Breast epithelium (tissue), 3 donors: ENCODE measurements at regions not wholly inside any gene's neighbourhood (a gene's known extent, or its start where the extent isn't known, plus 50 kb on each side); places are given as distances from the start of the nearest gene placed in this dataset.

ENCODE experiments used
- POLR2A ChIP-seq: fragments of 450-650 bp; IDR thresholded peaks from one replicate; pipeline ENCODE4 v1.6.1; 2016; ENCODE audit warnings: antibody characterized with exemption, mild to moderate bottlenecking, moderate library complexity
- TF ChIP-seq, protein P1 (sequence below), 3 donors: fragments of 450-650 bp; IDR thresholded peaks; one replicate each; pipeline ENCODE4 v1.5.1; 2016 to 2017; ENCODE audit warnings: antibody characterized with exemption in 3 of 3, mild to moderate bottlenecking in 3 of 3, moderate library complexity in 3 of 3

DNA sequence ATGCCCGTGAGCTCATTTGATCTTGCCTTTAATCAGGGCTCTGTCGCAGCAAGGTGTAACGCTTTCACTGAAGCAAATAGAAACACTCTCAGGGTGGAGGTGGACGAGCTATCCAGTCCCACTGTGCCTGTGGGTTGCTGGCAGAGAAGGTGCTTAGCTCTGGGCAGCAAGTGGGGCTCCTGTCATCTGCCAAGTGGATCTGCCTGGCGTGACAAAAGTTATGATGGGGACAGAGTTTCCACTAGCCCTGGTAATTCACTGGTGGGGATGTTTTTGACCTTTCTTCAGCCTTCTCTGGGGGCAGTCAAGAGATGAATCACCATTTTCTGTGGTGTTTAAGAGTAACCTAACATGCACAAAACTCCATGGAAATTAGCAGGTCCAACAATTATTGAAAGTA is 71.3 kb upstream of the EDEM3 start:
- TF ChIP-seq, protein P1, sequence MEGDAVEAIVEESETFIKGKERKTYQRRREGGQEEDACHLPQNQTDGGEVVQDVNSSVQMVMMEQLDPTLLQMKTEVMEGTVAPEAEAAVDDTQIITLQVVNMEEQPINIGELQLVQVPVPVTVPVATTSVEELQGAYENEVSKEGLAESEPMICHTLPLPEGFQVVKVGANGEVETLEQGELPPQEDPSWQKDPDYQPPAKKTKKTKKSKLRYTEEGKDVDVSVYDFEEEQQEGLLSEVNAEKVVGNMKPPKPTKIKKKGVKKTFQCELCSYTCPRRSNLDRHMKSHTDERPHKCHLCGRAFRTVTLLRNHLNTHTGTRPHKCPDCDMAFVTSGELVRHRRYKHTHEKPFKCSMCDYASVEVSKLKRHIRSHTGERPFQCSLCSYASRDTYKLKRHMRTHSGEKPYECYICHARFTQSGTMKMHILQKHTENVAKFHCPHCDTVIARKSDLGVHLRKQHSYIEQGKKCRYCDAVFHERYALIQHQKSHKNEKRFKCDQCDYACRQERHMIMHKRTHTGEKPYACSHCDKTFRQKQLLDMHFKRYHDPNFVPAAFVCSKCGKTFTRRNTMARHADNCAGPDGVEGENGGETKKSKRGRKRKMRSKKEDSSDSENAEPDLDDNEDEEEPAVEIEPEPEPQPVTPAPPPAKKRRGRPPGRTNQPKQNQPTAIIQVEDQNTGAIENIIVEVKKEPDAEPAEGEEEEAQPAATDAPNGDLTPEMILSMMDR (IDR thresholded peaks at IDR 0.05), result no peak
- TF ChIP-seq POLR2A, result no peak
